Hepatocyte (in vitro differentiated cells): ENCODE measurements at regions not wholly inside any gene's neighbourhood (a gene's known extent, or its start where the extent isn't known, plus 50 kb on each side); places are given as distances from the start of the nearest gene placed in this dataset.
"Not testable (repeated sequence)": the region's sequence is repeated elsewhere in the genome, so short reads cannot be mapped to it uniquely, and the experiment has no call there.

Experiments used
- DNase-seq: peaks from one replicate; pipeline ENCODE4 v3.0.0-alpha.2; 2016; ENCODE audit warnings: low spot score
- H2AFZ ChIP-seq: fragments of 200-600 bp; sonication (generic); 2 replicates; pipeline ENCODE4 v1.6.0; 2016; ENCODE audit warnings: antibody characterized with exemption, mild to moderate bottlenecking
- H3K27ac ChIP-seq: fragments of 200-600 bp; sonication (generic); 2 replicates; pipeline ENCODE4 v1.5.1; 2016; ENCODE audit warnings: mild to moderate bottlenecking
- H3K27me3 ChIP-seq: fragments of 200-600 bp; sonication (generic); 2 replicates; pipeline ENCODE4 v1.6.1; 2016
- H3K36me3 ChIP-seq: fragments of 200-600 bp; sonication (generic); replicated peaks from 2 replicates; pipeline ENCODE4 v1.5.1; 2016; ENCODE audit warnings: low read depth; ENCODE audit not compliant: insufficient read depth
- H3K4me1 ChIP-seq: fragments of 200-600 bp; sonication (generic); 2 replicates; pipeline ENCODE4 v1.5.1; 2016; ENCODE audit warnings: mild to moderate bottlenecking, moderate library complexity; ENCODE audit not compliant: insufficient read depth
- H3K4me2 ChIP-seq: fragments of 200-600 bp; sonication (generic); 2 replicates; pipeline ENCODE4 v1.6.0; 2016
- H3K4me3 ChIP-seq: fragments of 200-600 bp; sonication (generic); 2 replicates; pipeline ENCODE4 v1.5.1; 2016; ENCODE audit warnings: mild to moderate bottlenecking
- H3K79me2 ChIP-seq: fragments of 200-600 bp; sonication (generic); 2 replicates; pipeline ENCODE4 v1.6.0; 2017; ENCODE audit warnings: mild to moderate bottlenecking
- H3K9me2 ChIP-seq: fragments of 200-600 bp; sonication (generic); replicated peaks from 2 replicates; pipeline ENCODE4 v1.6.0; 2017; ENCODE audit warnings: mild to moderate bottlenecking; ENCODE audit not compliant: insufficient read depth
- H3K9me3 ChIP-seq: fragments of 200-600 bp; sonication (generic); 2 replicates; pipeline ENCODE4 v1.5.1; 2016; ENCODE audit warnings: low read depth, mild to moderate bottlenecking
- H4K20me1 ChIP-seq: fragments of 200-600 bp; sonication (generic); 2 replicates; pipeline ENCODE4 v1.6.0; 2016; ENCODE audit warnings: mild to moderate bottlenecking; ENCODE audit not compliant: insufficient read depth, poor library complexity, severe bottlenecking
- CTCF ChIP-seq: fragments of 200-600 bp; sonication (generic); IDR thresholded peaks from 2 replicates; pipeline ENCODE4 v1.5.1; 2016; ENCODE audit warnings: antibody characterized with exemption, mild to moderate bottlenecking; ENCODE audit not compliant: poor library complexity
- WGBS: methylation state at CpG from one replicate; pipeline ENCODE4 v1.1.6; 2016; ENCODE audit warnings: low lambda C conversion rate; ENCODE audit errors: missing lambda C conversion rate; 5-methylcytosine and 5-hydroxymethylcytosine counted together

GRCh38 chr5:34243802-34244201 is 200.8 kb upstream of the C1QTNF3 start:
- peak overlapping the region; percentile 92 for H3K27ac ChIP-seq

GRCh38 chr5:34244281-34245031 is 201.4 kb upstream of the C1QTNF3 start:
- not testable (repeated sequence) for H3K9me3 ChIP-seq, H3K4me1 ChIP-seq, H4K20me1 ChIP-seq, H3K9me2 ChIP-seq, H3K27me3 ChIP-seq, H3K36me3 ChIP-seq
- peak; percentile 18 for TF ChIP-seq CTCF
- H3K79me2 ChIP-seq, result peaks cover 18% of the 10 kb centered on the region
- peak overlapping the region; percentile 35 for H2AFZ ChIP-seq
- WGBS, result 3% methylated on average over 9 of the region's 41 CpGs
- peak overlapping the region; percentile 92 for H3K27ac ChIP-seq
- H3K4me2 ChIP-seq, result peak overlapping the region; percentile 64
- peak overlapping the region; percentile 36 for H3K4me3 ChIP-seq
- peak; percentile 54 for DNase-seq

More at GRCh38 chr5:34243802-34244201, 200.8 kb upstream of the C1QTNF3 start:
- not testable (repeated sequence) for H3K9me3 ChIP-seq, H3K9me2 ChIP-seq, DNase-seq, H3K27me3 ChIP-seq, H3K36me3 ChIP-seq, H3K4me1 ChIP-seq, H4K20me1 ChIP-seq
- Histone ChIP-seq H3K4me3 (peak overlapping the region; percentile 6), H3K79me2 (peaks cover 19% of the 10 kb centered on the region), H3K4me2 (peak overlapping the region; percentile 64), H2AFZ (peak overlapping the region; percentile 35)

GRCh38 chr5:34245032-34245394 is 202.0 kb upstream of the C1QTNF3 start:
- Histone ChIP-seq H3K79me2 (peaks cover 18% of the 10 kb centered on the region), H3K27ac (peak overlapping the region; percentile 92), H3K4me3 (peak overlapping the region; percentile 36)
- not testable (repeated sequence) for H2AFZ ChIP-seq, H3K9me2 ChIP-seq, H3K27me3 ChIP-seq, H3K36me3 ChIP-seq, H3K4me1 ChIP-seq, H3K9me3 ChIP-seq, H3K4me2 ChIP-seq, H4K20me1 ChIP-seq, DNase-seq
- WGBS, result no CpG with 5 or more reads among the region's 31 CpGs

GRCh38 chr5:34245813-34246212 is 202.8 kb upstream of the C1QTNF3 start:
- WGBS, result 56% methylated on average over 2 of the region's 2 CpGs
- Histone ChIP-seq H3K79me2 (peaks cover 13% of the 10 kb centered on the region), H3K27ac (peak overlapping the region; percentile 85), H3K4me2 (peak overlapping the region; percentile 73)
- not testable (repeated sequence) for H3K9me3 ChIP-seq, DNase-seq, H3K9me2 ChIP-seq, H3K4me1 ChIP-seq, H3K4me3 ChIP-seq, H3K27me3 ChIP-seq, H3K36me3 ChIP-seq, H4K20me1 ChIP-seq, H2AFZ ChIP-seq

GRCh38 chr5:34258598-34258997 is 215.6 kb upstream of the C1QTNF3 start:
- H3K27ac ChIP-seq, H3K9me2 ChIP-seq, H2AFZ ChIP-seq, H4K20me1 ChIP-seq, H3K36me3 ChIP-seq, H3K4me1 ChIP-seq, H3K4me3 ChIP-seq, H3K27me3 ChIP-seq, DNase-seq, H3K9me3 ChIP-seq, H3K4me2 ChIP-seq, H3K79me2 ChIP-seq: not testable (repeated sequence)

- not testable (repeated sequence) for H3K4me2 ChIP-seq, H4K20me1 ChIP-seq, H3K36me3 ChIP-seq, DNase-seq, H3K79me2 ChIP-seq, H3K27me3 ChIP-seq, H3K9me2 ChIP-seq, H3K4me3 ChIP-seq, H3K27ac ChIP-seq, H3K9me3 ChIP-seq, H2AFZ ChIP-seq, H3K4me1 ChIP-seq
- 74% methylated on average over 4 of the region's 4 CpGs for WGBS
Measured at GRCh38 chr5:34261020-34261419, 218.0 kb upstream of the C1QTNF3 start.

- not testable (repeated sequence) for H3K79me2 ChIP-seq, H3K36me3 ChIP-seq, H3K27me3 ChIP-seq, H4K20me1 ChIP-seq, H3K4me3 ChIP-seq, H3K9me3 ChIP-seq, H3K4me1 ChIP-seq, H3K9me2 ChIP-seq, DNase-seq, H2AFZ ChIP-seq, H3K4me2 ChIP-seq, H3K27ac ChIP-seq
Measured at GRCh38 chr5:34266151-34266550, 223.1 kb upstream of the C1QTNF3 start.

GRCh38 chr5:34296759-34297158 is 253.7 kb upstream of the C1QTNF3 start:
- not testable (repeated sequence) for H3K4me1 ChIP-seq, H3K36me3 ChIP-seq, H3K27ac ChIP-seq, H3K79me2 ChIP-seq, H4K20me1 ChIP-seq, H2AFZ ChIP-seq, DNase-seq, H3K9me2 ChIP-seq, H3K4me3 ChIP-seq, H3K27me3 ChIP-seq, H3K4me2 ChIP-seq, H3K9me3 ChIP-seq
- WGBS, result 27% methylated on average over 1 of the region's 1 CpG

- H3K4me2 ChIP-seq, H3K79me2 ChIP-seq, H3K36me3 ChIP-seq, H3K27ac ChIP-seq, H2AFZ ChIP-seq, H3K27me3 ChIP-seq, H3K4me3 ChIP-seq, H3K9me2 ChIP-seq, H3K4me1 ChIP-seq, H4K20me1 ChIP-seq, H3K9me3 ChIP-seq, DNase-seq: not testable (repeated sequence)
- 80% methylated on average over 2 of the region's 2 CpGs for WGBS
Measured at GRCh38 chr5:34329201-34329600, 286.2 kb upstream of the C1QTNF3 start.
